ENCODE measurements at regions not wholly inside any gene's neighbourhood (a gene's known extent, or its start where the extent isn't known, plus 50 kb on each side); places are given as distances from the start of the nearest gene placed in this dataset.
A peak's percentile ranks its signal among the peaks of the same experiment; 100 is the strongest.
"Not testable (repeated sequence)": the region's sequence is repeated elsewhere in the genome, so short reads cannot be mapped to it uniquely, and the experiment has no call there.

DNA sequence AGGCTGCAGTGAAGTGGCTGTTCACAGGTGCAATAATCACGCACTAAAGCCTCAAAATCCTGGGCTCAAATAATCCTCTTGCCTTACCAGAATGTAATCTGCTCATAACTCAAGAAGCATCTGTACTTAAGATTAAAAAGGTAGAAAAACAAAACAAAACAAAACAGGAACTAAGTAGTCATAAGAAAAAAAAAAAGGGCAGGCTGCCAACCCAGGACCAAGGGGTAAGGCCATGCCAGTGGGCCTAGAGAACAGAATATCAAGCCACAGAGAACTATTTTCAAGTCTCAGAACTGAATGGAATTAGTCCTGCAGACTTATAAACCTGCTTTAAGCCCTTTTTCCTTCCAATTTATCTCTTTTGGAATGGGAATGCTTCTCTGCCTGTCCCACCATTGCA, 64.8 kb upstream of the TBC1D3K start:
- DNase-seq (ENCODE audit: low spot score): no peak
- FAIRE-seq: no peak

GRCh38 chr17:37858391-37858790, 65.8 kb upstream of the TBC1D3K start:
- not testable (repeated sequence) for FAIRE-seq; DNase-seq (ENCODE audit: low spot score)

GRCh38 chr17:37856245-37856644, 68.0 kb upstream of the TBC1D3K start:
- DNase-seq (ENCODE audit: low spot score): no peak
- FAIRE-seq: no peak

- DNase-seq (ENCODE audit: low spot score): no peak
- no peak for FAIRE-seq
Observed at GRCh38 chr17:37849617-37849972, 74.6 kb upstream of the TBC1D3K start.

DNA sequence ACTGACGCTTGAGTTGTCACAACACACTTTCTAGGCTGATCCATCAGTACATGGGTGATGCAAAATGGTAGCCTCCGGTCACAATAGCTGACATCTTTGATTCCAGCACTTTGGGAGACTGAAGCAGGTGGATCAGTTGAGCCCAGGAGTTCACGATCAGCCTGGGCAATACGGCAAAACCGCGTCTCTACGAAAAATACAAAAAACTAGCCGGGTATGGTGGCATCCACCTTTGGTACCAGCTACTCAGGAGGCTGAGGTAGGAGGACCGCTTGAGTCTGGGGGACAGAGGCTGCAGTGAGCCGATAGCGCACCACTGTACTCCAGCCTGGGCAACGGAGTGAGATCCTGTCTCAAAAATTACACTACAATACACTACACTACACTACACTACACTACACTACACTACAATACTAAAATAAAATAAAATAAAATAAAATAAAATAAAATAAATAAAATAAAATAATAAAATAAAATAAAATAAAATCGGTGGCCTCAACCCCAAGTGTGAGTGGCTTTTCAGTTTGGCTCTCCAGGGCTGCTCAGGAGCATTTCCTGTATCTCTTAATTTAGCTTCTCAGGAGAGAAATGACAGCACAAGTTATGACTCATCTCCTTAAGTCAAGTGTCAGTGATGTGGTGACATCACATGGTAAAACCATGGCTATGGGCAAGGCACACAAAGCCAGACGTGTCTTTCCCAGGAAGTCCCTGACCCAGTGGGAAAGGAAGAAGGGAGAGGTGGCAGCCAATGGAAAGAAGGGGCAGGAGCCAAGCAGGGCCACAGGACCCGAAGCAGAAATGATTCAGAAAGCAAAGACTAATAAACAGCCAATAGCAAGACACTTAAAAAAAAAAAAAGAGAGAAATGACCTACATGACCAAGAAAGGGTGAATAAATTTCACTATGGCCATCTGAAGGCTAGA, 75.3 kb upstream of the TBC1D3K start:
- FAIRE-seq (no peak), DNase-seq (ENCODE audit: low spot score) (peak; percentile 89)

DNA sequence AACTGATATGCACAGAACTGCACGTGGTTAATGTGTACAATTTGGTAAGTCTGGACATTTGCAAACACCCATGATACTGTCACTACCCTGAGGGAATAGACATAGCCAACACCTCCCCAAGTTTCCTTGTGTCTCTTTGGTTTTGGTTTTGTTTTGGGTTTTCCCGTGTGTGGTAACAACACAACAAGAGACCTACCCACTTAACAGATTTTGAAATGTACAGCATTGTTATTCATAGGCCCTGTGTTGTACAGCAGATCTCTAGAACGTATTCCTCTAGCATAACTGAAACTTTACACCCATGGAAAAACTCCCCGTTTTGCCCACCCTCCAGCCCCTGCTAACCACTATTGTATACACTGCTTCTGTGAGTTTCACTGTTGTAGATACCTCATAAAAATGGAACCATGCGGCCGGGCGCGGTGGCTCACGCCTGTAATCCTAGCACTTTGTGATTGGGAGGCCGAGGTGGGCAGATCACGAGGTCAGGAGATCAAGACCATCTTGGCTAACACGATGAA, 76.3 kb upstream of the TBC1D3K start:
- no peak for FAIRE-seq
- DNase-seq (ENCODE audit: low spot score): no peak

- FAIRE-seq (no peak), DNase-seq (ENCODE audit: low spot score) (no peak)
Observed at GRCh38 chr17:37847102-37847501, 77.1 kb upstream of the TBC1D3K start.

GRCh38 chr17:37844977-37845293, 79.3 kb upstream of the TBC1D3K start:
- no peak for DNase-seq (ENCODE audit: low spot score)
- no peak for FAIRE-seq

DNA sequence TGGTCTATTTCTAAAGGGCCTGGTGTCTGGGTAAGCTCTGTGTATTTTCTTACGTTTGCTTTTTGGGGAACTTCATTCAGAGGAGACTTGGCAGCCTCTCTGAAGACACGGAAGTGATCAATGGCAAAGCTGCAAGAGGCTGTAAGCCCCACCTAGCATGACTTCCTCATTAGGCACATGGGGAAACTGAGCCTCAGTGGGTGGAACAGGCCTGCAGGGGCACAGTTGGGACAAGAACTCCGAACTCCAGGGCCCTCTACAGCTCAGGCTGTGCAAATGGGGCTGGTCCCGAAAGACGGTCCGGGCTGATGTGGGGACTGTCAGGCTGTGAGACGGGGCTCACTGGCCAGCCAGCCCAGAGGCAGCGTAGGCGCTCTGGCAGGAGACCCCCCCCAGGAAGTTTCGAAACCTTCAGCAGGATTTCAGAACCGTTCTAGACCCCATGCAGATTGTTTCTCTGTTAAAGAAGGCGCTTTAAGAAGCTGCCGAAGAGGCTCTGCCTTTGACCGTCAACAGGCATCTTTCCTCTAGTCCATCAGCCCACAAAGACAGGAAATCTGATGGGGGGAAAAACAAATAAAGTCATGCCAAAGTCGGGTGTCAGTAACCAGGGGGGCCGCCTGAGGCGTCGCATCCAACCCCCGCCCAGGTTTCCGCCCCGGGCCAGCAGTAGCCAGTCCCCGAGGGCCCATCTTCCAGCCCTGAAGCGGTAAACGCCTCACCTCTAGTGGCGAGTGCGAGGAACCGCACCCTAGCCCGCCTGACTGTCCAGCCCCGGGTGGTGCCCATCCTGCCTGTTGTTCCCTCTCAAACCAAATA, 79.8 kb upstream of the TBC1D3K start:
- FAIRE-seq (no peak), DNase-seq (ENCODE audit: low spot score) (peak; percentile 82)

GRCh38 chr17:37842401-37842800, 81.8 kb upstream of the TBC1D3K start:
- FAIRE-seq: no peak

DNA sequence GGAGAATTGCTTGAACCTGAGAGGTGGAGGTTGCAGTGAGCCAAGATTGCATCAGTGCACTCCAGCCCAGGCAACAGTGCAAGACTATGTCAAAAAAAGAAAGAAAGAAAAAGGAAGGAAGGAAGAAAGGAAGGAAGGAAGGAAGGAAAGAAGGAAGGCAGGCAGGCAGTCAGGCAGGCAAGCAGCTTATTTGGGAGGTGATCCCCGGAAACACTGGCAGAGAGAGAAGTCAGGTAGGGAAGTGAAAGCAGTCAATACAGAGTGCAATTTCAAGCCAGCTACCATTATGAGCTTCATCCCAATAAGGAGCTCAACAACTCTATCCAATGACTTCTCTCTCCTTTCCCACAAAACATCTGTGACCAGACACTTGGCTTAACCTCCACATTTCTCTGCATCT, 83.0 kb upstream of the TBC1D3K start:
- DNase-seq (ENCODE audit: low spot score) (no peak), FAIRE-seq (no peak)

More at GRCh38 chr17:37842401-37842800, 81.8 kb upstream of the TBC1D3K start:
- DNase-seq (ENCODE audit: low spot score): no peak

GRCh38 chr17:37840576-37840975, 83.6 kb upstream of the TBC1D3K start:
- DNase-seq (ENCODE audit: low spot score) (no peak), FAIRE-seq (no peak)

GRCh38 chr17:37839196-37839978, 84.8 kb upstream of the TBC1D3K start:
- FAIRE-seq: no peak
- DNase-seq (ENCODE audit: low spot score): no peak

DNA sequence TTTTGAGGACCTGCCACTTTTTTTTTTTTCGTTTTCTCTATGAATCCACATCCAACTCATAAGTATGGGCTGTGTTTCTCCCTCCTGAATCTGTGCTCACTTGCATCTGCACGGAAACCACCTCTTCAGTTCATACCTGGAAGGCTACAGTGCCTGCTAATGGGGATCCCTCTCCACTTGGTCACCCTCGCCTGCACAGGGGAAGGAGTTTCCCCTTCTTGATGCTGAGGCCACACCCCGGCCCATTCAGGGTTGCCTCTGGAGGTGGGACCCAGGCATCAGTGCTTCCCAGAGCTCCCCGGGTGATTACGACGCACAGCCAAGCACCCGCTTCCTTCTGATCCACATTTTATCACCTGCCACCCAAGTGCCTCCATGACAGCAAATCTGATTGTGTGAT, 85.9 kb upstream of the TBC1D3K start:
- no peak for FAIRE-seq
- no peak for DNase-seq (ENCODE audit: low spot score)

GRCh38 chr17:37836593-37836992, 87.6 kb upstream of the TBC1D3K start:
- FAIRE-seq: no peak
- DNase-seq (ENCODE audit: low spot score): no peak

DNA sequence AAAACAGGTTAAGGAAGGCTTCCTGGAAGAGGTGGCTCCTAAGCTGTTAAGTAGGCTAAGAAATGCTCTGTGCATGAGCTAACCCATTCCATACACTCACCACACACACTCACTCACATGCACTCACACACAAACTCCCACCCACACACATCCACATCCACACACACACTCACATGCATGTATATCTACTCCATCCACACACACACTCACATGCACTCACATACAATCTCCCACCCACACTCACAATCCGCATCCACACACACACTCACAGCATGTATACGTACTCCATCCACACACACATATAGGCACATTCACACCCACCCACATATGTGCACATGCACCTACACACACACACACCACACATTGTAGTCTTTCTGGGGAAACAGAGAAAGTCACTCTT, 89.3 kb upstream of the HNF1B start:
- DNase-seq (ENCODE audit: low spot score) (no peak), FAIRE-seq (no peak)

- FAIRE-seq: no peak
Observed at GRCh38 chr17:37833237-37833859, 88.5 kb upstream of the HNF1B start.

GRCh38 chr17:37831986-37832385, 87.1 kb upstream of the HNF1B start:
- FAIRE-seq (no peak), DNase-seq (ENCODE audit: low spot score) (no peak)

More at GRCh38 chr17:37833237-37833859, 88.5 kb upstream of the HNF1B start:
- no peak for DNase-seq (ENCODE audit: low spot score)

DNA sequence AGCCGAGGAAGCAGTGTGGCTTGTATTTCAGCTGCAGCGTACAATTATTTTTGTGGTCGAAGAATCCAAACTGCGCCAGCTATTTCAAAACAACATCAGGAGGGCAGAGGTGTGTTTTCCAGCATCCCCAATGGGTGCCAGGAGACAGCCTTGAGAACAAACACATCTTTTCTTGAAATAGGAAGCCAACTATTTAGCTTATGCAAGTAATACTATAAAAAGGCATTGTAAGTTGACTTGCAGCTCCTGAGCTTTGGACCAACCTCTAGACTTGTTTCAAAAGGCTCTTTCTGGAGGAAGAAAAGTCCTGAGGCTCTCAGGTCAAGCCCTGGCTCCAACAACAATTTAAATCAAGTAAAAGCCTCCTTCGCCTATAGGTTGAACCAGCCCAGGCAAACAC, 86.6 kb upstream of the HNF1B start:
- DNase-seq (ENCODE audit: low spot score) (no peak), FAIRE-seq (no peak)

DNA sequence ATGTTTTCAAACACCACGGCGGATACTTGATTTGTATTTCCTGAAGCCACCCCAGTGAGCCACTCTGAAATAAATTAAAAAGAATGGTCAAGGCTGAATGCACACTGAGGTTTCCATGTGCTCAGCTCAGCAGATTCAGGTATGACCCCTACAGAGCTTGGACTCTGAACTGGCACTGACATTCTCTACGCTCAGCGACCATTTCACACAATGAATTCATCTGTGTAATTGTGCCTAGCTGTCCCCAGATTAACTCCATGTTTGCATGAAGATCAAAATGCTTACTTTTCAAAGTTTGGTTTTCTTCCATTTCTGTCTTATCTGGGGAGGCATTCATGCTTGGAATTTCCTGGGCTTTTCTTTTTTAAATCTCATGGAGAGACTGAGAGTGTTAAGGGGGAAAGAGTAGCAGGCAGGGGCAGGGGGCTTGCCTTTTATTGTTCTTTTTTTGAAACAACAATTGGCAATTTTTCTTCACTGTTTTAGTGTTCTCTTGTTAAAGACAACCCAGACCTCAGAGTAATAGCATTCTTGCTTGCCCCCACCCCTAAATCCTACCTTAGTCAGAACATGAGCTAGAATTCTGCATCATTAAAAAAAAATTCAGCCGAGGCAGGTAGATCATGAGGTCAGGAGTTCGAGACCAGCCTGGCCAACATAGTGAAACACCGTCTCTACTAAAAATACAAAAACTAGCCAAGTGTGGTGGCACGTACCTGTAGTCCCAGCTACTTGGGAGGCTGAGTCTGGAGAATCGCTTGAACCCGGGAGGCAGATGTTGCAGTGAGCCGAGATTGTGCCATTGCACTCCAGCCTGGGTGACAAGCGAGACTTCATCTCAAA, 85.5 kb upstream of the HNF1B start:
- no peak for DNase-seq (ENCODE audit: low spot score)
- FAIRE-seq: no peak
